ENCODE measurements at regions not wholly inside any gene's neighbourhood (a gene's known extent, or its start where the extent isn't known, plus 50 kb on each side); places are given as distances from the start of the nearest gene placed in this dataset.

GRCh38 chr3:156612903-156613302 lies 58.0 kb upstream of the SSR3 start:
- TF ChIP-seq CTCF (optimal IDR thresholded peaks at IDR 0.05 in 1 of 3, IDR thresholded peaks at IDR 0.05 in 1 of 3, conservative IDR thresholded peaks at IDR 0.05 in 1 of 3; ENCODE audit: extremely low read depth in 1 of 3, insufficient read depth in 2 of 3, low read length in 3 of 3) (no peak), EZH2 (IDR thresholded peaks at IDR 0.05; ENCODE audit: low read length) (no peak)
